Sigmoid colon (tissue), 4 donors: ENCODE measurements at regions not wholly inside any gene's neighbourhood (a gene's known extent, or its start where the extent isn't known, plus 50 kb on each side); places are given as distances from the start of the nearest gene placed in this dataset.

Source experiments
- CTCF ChIP-seq, 4 experiments: fragments of 450-650 bp in 3 of 4; fragments of 200-600 bp in 1 of 4; IDR thresholded peaks; one replicate each; pipeline ENCODE4 v1.5.1; 2016 to 2019; ENCODE audit warnings: antibody characterized with exemption in 4 of 4, mild to moderate bottlenecking in 3 of 4, moderate library complexity in 2 of 4
- EP300 ChIP-seq, 4 donors: sonication (generic); formaldehyde crosslinking; IDR thresholded peaks; one replicate each; pipeline ENCODE4 v1.6.1; 2017; ENCODE audit warnings: antibody characterized with exemption in 4 of 4
- POLR2A ChIP-seq, 2 donors: fragments of 450-650 bp; IDR thresholded peaks; one replicate each; pipeline ENCODE4 v1.6.1; 2016; ENCODE audit warnings: antibody characterized with exemption in 2 of 2, mild to moderate bottlenecking in 2 of 2, moderate library complexity in 2 of 2
- POLR2AphosphoS5 ChIP-seq, 4 donors: sonication (generic); formaldehyde crosslinking; IDR thresholded peaks; one replicate each; pipeline ENCODE4 v1.6.1; 2017; ENCODE audit warnings: antibody characterized with exemption in 4 of 4

DNA sequence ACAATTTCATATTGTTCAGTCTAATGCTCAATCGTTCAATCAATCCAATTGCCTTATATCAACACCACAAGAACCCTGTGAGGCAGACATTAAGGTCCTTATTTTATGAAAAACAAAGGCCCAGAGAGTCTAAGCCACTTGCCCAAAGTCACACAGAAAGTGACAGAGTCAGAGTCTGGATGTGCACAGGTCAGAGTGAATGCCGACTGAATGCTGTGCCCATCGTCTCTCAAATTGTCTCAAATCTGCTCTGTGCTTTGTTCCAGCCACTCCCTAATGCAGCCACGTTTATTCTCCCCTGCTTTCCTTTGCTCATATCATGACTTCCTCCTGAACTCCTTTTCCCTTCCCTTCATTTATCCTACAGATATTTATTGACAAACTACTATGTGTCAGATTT is 558.3 kb downstream of the MATN1 start:
- TF ChIP-seq POLR2AphosphoS5 (IDR thresholded peaks at IDR 0.05) (no peak), CTCF (IDR thresholded peaks at IDR 0.05) (no peak), EP300 (IDR thresholded peaks at IDR 0.05) (no peak), POLR2A (IDR thresholded peaks at IDR 0.05) (no peak)
